ENCODE measurements at regions not wholly inside any gene's neighbourhood (a gene's known extent, or its start where the extent isn't known, plus 50 kb on each side); places are given as distances from the start of the nearest gene placed in this dataset.

DNA sequence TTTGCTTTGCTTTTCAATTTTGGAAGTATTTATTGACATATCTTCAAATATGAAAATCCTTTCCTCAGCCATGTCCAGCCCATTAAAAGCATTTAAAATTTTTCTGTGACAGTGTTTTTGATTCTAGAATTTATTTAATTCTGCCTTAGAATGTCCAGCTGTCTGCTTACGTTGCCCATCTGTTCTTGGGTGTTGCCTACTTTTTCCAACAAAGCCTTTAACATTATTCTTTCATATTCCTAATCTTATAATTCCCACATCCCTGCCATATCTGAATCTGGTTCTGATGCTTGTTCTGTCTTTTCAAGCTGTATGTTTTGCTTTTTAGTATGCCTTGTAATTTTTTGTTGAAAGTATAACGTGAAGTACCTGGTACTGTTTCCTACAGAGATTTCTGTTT, 204.7 kb upstream of the VSTM2A start:
- Histone ChIP-seq H3K36me3 (no peaks in the 10 kb centered on the region), H3K4me3 (no peak overlapping the region), H3K9me3 (peaks cover 0 to 11% (median 0%) of the 10 kb centered on the region in 8 donors), H3K4me1 (no peaks in the 10 kb centered on the region), H3K27ac (no peak overlapping the region), H3K27me3 (replicated peaks in 1 of 7) (no peaks in the 10 kb centered on the region)
- WGBS, 5 donors, result 63 to 82% (median 74%) methylated on average over 2 of the region's 2 CpGs
- DNase-seq, result no peak
- intact Hi-C loops (cut with DNase I; ENCODE audit: low total_unique reads), result loop anchor here (10.0 kb wide), 1 partner anchor 93 kb away; no protein-coding TSS in a partner anchor
- TF ChIP-seq, protein P1, sequence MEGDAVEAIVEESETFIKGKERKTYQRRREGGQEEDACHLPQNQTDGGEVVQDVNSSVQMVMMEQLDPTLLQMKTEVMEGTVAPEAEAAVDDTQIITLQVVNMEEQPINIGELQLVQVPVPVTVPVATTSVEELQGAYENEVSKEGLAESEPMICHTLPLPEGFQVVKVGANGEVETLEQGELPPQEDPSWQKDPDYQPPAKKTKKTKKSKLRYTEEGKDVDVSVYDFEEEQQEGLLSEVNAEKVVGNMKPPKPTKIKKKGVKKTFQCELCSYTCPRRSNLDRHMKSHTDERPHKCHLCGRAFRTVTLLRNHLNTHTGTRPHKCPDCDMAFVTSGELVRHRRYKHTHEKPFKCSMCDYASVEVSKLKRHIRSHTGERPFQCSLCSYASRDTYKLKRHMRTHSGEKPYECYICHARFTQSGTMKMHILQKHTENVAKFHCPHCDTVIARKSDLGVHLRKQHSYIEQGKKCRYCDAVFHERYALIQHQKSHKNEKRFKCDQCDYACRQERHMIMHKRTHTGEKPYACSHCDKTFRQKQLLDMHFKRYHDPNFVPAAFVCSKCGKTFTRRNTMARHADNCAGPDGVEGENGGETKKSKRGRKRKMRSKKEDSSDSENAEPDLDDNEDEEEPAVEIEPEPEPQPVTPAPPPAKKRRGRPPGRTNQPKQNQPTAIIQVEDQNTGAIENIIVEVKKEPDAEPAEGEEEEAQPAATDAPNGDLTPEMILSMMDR (IDR thresholded peaks at IDR 0.05 in 8 of 11, conservative IDR thresholded peaks at IDR 0.05 in 3 of 11), result no peak
- TF ChIP-seq POLR2A (IDR thresholded peaks at IDR 0.05), result no peak
- no peak for TF ChIP-seq POLR2AphosphoS5 (IDR thresholded peaks at IDR 0.05)

DNA sequence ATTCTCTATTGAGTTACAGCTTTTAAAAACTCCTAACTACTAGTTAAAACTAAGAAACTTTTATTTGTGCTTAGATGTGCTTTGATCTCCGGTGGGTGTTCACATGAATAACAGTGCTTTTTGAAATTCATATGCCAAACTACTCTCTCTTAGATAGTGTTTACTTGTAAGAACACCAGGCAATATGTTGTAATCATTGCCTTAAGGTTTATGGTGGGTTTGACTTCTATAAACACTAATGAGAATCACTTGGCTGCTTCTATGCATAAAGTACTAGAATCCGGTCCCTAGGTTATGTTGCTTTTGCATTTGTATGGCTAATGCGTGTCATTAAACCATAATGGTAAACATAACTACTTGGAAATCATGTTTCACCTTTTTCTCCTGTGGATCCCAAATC, 203.9 kb upstream of the VSTM2A start:
- intact Hi-C loops (cut with DNase I; ENCODE audit: low total_unique reads), result loop anchor here (10.0 kb wide), 1 partner anchor 94 kb away; no protein-coding TSS in a partner anchor
- H3K4me3 ChIP-seq, result no peak overlapping the region
- TF ChIP-seq, protein P1 (IDR thresholded peaks at IDR 0.05 in 8 of 11, conservative IDR thresholded peaks at IDR 0.05 in 3 of 11), result no peak
- TF ChIP-seq POLR2AphosphoS5 (IDR thresholded peaks at IDR 0.05) (no peak), POLR2A (IDR thresholded peaks at IDR 0.05) (no peak)
- H3K27ac ChIP-seq, result no peak overlapping the region
- H3K27me3 ChIP-seq (replicated peaks in 1 of 7), result no peaks in the 10 kb centered on the region
- no peaks in the 10 kb centered on the region for H3K4me1 ChIP-seq
- no peaks in the 10 kb centered on the region for H3K36me3 ChIP-seq
- DNase-seq, result no peak
- H3K9me3 ChIP-seq, result peaks cover 0 to 11% (median 1%) of the 10 kb centered on the region in 8 donors
- 89 to 96% (median 91%) methylated on average over 3 of the region's 3 CpGs for WGBS, 5 donors

DNA sequence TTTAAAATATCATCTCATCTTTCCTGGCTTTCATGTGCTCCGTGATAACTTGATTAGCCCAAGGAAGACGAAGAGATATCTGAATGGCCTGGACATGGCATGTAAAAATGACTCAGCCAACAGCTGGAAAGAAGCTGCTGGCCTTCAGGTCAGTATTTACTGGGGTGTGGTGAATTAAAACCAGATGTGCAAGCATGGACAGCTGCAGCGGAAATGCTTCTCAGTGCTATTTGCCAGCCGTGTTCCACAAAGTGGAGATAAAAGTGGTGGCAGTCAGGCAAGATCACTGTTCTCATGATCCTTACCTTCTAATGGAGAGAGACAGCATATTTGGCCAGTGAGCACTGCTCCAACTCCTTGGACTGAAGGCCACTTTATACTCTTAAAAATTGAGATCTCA, 203.1 kb upstream of the VSTM2A start:
- DNase-seq, result no peak
- no peak overlapping the region for H3K27ac ChIP-seq
- 71 to 84% (median 81%) methylated on average over 4 of the region's 4 CpGs for WGBS, 5 donors

DNA sequence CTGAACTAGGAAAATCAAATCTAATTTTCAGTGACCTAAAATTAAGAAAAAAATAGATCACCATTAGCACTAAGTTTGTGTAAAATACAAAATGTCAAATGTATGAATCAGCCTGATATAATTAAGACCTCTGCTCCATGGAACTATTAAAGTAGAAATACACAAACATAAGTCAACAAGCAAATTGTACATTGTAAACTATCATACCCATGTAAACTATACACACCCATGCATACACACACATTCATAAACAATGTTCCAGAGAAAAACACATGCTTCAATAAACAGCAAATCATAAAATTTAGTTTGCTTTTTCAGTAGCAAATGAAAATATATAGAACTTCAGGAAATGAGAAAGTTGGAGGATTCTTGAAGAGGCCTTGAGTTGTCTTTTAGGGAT, 199.7 kb upstream of the VSTM2A start:
- no peak for DNase-seq
- Histone ChIP-seq H3K4me1 (no peaks in the 10 kb centered on the region), H3K9me3 (peaks cover 0 to 27% (median 7%) of the 10 kb centered on the region in 8 donors), H3K27ac (no peak overlapping the region), H3K36me3 (no peaks in the 10 kb centered on the region), H3K27me3 (replicated peaks in 1 of 7) (no peaks in the 10 kb centered on the region), H3K4me3 (no peak overlapping the region)
- TF ChIP-seq POLR2AphosphoS5 (IDR thresholded peaks at IDR 0.05) (no peak), POLR2A (IDR thresholded peaks at IDR 0.05) (no peak)
- TF ChIP-seq, protein P1 (IDR thresholded peaks at IDR 0.05 in 8 of 11, conservative IDR thresholded peaks at IDR 0.05 in 3 of 11), result no peak
- intact Hi-C loops (cut with DNase I; ENCODE audit: low total_unique reads), result no loop called here

More for the DNA sequence above, 203.1 kb upstream of the VSTM2A start:
- TF ChIP-seq, protein P1 (IDR thresholded peaks at IDR 0.05 in 8 of 11, conservative IDR thresholded peaks at IDR 0.05 in 3 of 11), result no peak
- TF ChIP-seq POLR2AphosphoS5 (IDR thresholded peaks at IDR 0.05), result no peak
- no peak for TF ChIP-seq POLR2A (IDR thresholded peaks at IDR 0.05)
- H3K9me3 ChIP-seq, result peaks cover 0 to 17% (median 3%) of the 10 kb centered on the region in 8 donors
- H3K36me3 ChIP-seq, result no peaks in the 10 kb centered on the region
- intact Hi-C loops (cut with DNase I; ENCODE audit: low total_unique reads), result loop anchor here (10.0 kb wide), 1 partner anchor 94 kb away; no protein-coding TSS in a partner anchor
- H3K4me1 ChIP-seq, result no peaks in the 10 kb centered on the region
- H3K27me3 ChIP-seq (replicated peaks in 1 of 7), result no peaks in the 10 kb centered on the region
- no peak overlapping the region for H3K4me3 ChIP-seq

Data from spleen (tissue), 11 donors.